Effector memory CD4-positive, alpha-beta T cell (primary cell): ENCODE measurements at regions not wholly inside any gene's neighbourhood (a gene's known extent, or its start where the extent isn't known, plus 50 kb on each side); places are given as distances from the start of the nearest gene placed in this dataset.

Source experiments
- DNase-seq, 3 donors: peaks; one replicate each; pipeline ENCODE4 v3.0.0-alpha.2; 2020
- H3K27ac ChIP-seq: 2 replicates; pipeline ENCODE4 v1.7.0; 2013; ENCODE audit warnings: mild to moderate bottlenecking, low read length, moderate library complexity; ENCODE audit not compliant: insufficient read depth, poor library complexity, severe bottlenecking
- H3K27me3 ChIP-seq: replicated peaks from 2 replicates; pipeline ENCODE4 v1.7.0; 2013; ENCODE audit warnings: mild to moderate bottlenecking, low read length; ENCODE audit not compliant: insufficient read depth, control insufficient read depth, poor library complexity, severe bottlenecking
- H3K36me3 ChIP-seq: 2 replicates; pipeline ENCODE4 v1.7.0; 2013; ENCODE audit warnings: mild to moderate bottlenecking, low read length, moderate library complexity; ENCODE audit not compliant: control insufficient read depth, insufficient read depth
- H3K4me1 ChIP-seq: 2 replicates; pipeline ENCODE4 v1.7.0; 2013; ENCODE audit warnings: low read length, mild to moderate bottlenecking; ENCODE audit not compliant: control insufficient read depth, insufficient read depth, poor library complexity, severe bottlenecking
- H3K4me3 ChIP-seq: 2 replicates; pipeline ENCODE4 v1.7.0; 2013; ENCODE audit warnings: low read length, low read depth, mild to moderate bottlenecking; ENCODE audit not compliant: insufficient read depth, poor library complexity, severe bottlenecking
- H3K9me3 ChIP-seq: 2 replicates; pipeline ENCODE4 v1.7.0; 2013; ENCODE audit warnings: mild to moderate bottlenecking, low read length, moderate library complexity; ENCODE audit not compliant: control insufficient read depth

GRCh38 chr11:128392259-128392658 lies 195.1 kb downstream of the ETS1 start:
- Histone ChIP-seq H3K27ac (no peak overlapping the region), H3K27me3 (no peaks in the 10 kb centered on the region), H3K4me3 (no peak overlapping the region), H3K4me1 (no peaks in the 10 kb centered on the region), H3K36me3 (no peaks in the 10 kb centered on the region), H3K9me3 (no peaks in the 10 kb centered on the region)
- no peak for DNase-seq

GRCh38 chr11:128391811-128392210 lies 195.5 kb downstream of the ETS1 start:
- Histone ChIP-seq H3K4me3 (no peak overlapping the region), H3K4me1 (no peaks in the 10 kb centered on the region), H3K9me3 (no peaks in the 10 kb centered on the region), H3K27me3 (no peaks in the 10 kb centered on the region), H3K36me3 (no peaks in the 10 kb centered on the region), H3K27ac (no peak overlapping the region)
- DNase-seq: no peak

- Histone ChIP-seq H3K4me3 (no peak overlapping the region), H3K27ac (no peak overlapping the region), H3K9me3 (no peaks in the 10 kb centered on the region), H3K36me3 (no peaks in the 10 kb centered on the region), H3K27me3 (no peaks in the 10 kb centered on the region), H3K4me1 (no peaks in the 10 kb centered on the region)
- no peak for DNase-seq
Measured at GRCh38 chr11:128390246-128390645, 197.1 kb downstream of the ETS1 start.

- Histone ChIP-seq H3K4me3 (no peak overlapping the region), H3K27ac (no peak overlapping the region), H3K27me3 (no peaks in the 10 kb centered on the region), H3K9me3 (no peaks in the 10 kb centered on the region), H3K36me3 (no peaks in the 10 kb centered on the region), H3K4me1 (no peaks in the 10 kb centered on the region)
- DNase-seq: no peak
Measured at GRCh38 chr11:128389461-128389976, 197.8 kb downstream of the ETS1 start.

GRCh38 chr11:128388206-128388815 lies 199.0 kb downstream of the ETS1 start:
- H3K4me3 ChIP-seq: no peak overlapping the region
- H3K9me3 ChIP-seq: no peaks in the 10 kb centered on the region
- DNase-seq: no peak
- H3K4me1 ChIP-seq: no peaks in the 10 kb centered on the region
- no peaks in the 10 kb centered on the region for H3K36me3 ChIP-seq
- no peaks in the 10 kb centered on the region for H3K27me3 ChIP-seq
- no peak overlapping the region for H3K27ac ChIP-seq

- Histone ChIP-seq H3K4me1 (peaks cover 15% of the 10 kb centered on the region), H3K9me3 (no peaks in the 10 kb centered on the region), H3K27ac (peak overlapping the region; percentile 50), H3K36me3 (no peaks in the 10 kb centered on the region), H3K4me3 (no peak overlapping the region), H3K27me3 (no peaks in the 10 kb centered on the region)
- DNase-seq: peak in 1 of 3 donors; percentile 13
Measured at GRCh38 chr11:128379587-128380580, 207.5 kb downstream of the ETS1 start.

- Histone ChIP-seq H3K9me3 (no peaks in the 10 kb centered on the region), H3K36me3 (no peaks in the 10 kb centered on the region), H3K4me1 (peaks cover 15% of the 10 kb centered on the region), H3K27ac (no peak overlapping the region), H3K27me3 (no peaks in the 10 kb centered on the region), H3K4me3 (no peak overlapping the region)
- no peak for DNase-seq
Measured at GRCh38 chr11:128375961-128376360, 211.4 kb downstream of the ETS1 start.

GRCh38 chr11:128374026-128374425 lies 213.3 kb downstream of the ETS1 start:
- H3K27ac ChIP-seq: no peak overlapping the region
- no peak for DNase-seq
- no peaks in the 10 kb centered on the region for H3K9me3 ChIP-seq
- no peaks in the 10 kb centered on the region for H3K27me3 ChIP-seq
- no peak overlapping the region for H3K4me3 ChIP-seq
- H3K4me1 ChIP-seq: peaks cover 10% of the 10 kb centered on the region
- H3K36me3 ChIP-seq: no peaks in the 10 kb centered on the region

- no peak for DNase-seq
- Histone ChIP-seq H3K9me3 (no peaks in the 10 kb centered on the region), H3K36me3 (no peaks in the 10 kb centered on the region), H3K4me1 (peaks cover 10% of the 10 kb centered on the region), H3K27ac (no peak overlapping the region), H3K27me3 (no peaks in the 10 kb centered on the region), H3K4me3 (no peak overlapping the region)
Measured at GRCh38 chr11:128372977-128373376, 214.4 kb downstream of the ETS1 start.

GRCh38 chr11:128367573-128367972 lies 219.8 kb downstream of the ETS1 start:
- H3K9me3 ChIP-seq: no peaks in the 10 kb centered on the region
- DNase-seq: peak; percentile 13 to 34 (median 30)
- H3K27me3 ChIP-seq: no peaks in the 10 kb centered on the region
- peak overlapping the region; percentile 44 for H3K27ac ChIP-seq
- H3K36me3 ChIP-seq: no peaks in the 10 kb centered on the region
- peak overlapping the region; percentile 32 for H3K4me3 ChIP-seq
- no peaks in the 10 kb centered on the region for H3K4me1 ChIP-seq
